A549 (cell line): ENCODE measurements at regions not wholly inside any gene's neighbourhood (a gene's known extent, or its start where the extent isn't known, plus 50 kb on each side); places are given as distances from the start of the nearest gene placed in this dataset.

ENCODE experiments used
- BCL3 ChIP-seq: fragments of >200 bp; sonication (Bioruptor Twin); formaldehyde crosslinking; IDR thresholded peaks from 3 replicates; pipeline ENCODE4 v1.6.1; 2016
- BHLHE40 ChIP-seq: IDR thresholded peaks from 2 replicates; pipeline ENCODE4 v1.6.1; 2012; ENCODE audit warnings: low read depth, low read length, inconsistent platforms
- CBX2 ChIP-seq: fragments of 200-600 bp; sonication (generic); IDR thresholded peaks from 2 replicates; pipeline ENCODE4 v1.6.1; 2016; ENCODE audit warnings: low read depth, mild to moderate bottlenecking, borderline replicate concordance
- CTCF ChIP-seq: fragments of >200 bp; sonication (Bioruptor Twin); formaldehyde crosslinking; IDR thresholded peaks from 3 replicates; pipeline ENCODE4 v1.5.1; 2016
- EP300 ChIP-seq, 2 experiments: fragments of >200 bp; sonication (Bioruptor Twin); formaldehyde crosslinking; IDR thresholded peaks; 2 replicates in 1 of 2; 3 replicates in 1 of 2; pipeline ENCODE4 v1.6.1; 2016 to 2017
- FOSL2 ChIP-seq, 2 experiments: fragments of 450-650 bp in 1 of 2; fragments of >200 bp in 1 of 2; sonication (Bioruptor Twin) in 1 of 2; formaldehyde crosslinking; IDR thresholded peaks; 2 replicates each; pipeline versions ENCODE4 v1.5.0 to v1.6.1; 2016 to 2020; ENCODE audit warnings: mild to moderate bottlenecking in 1 of 2, moderate library complexity in 1 of 2
- HOXB13 ChIP-seq: fragments of 250-450 bp; sonication (Bioruptor Pico); IDR thresholded peaks from 2 replicates; pipeline ENCODE4 v1.5.0; 2020; ENCODE audit warnings: low read depth, mild to moderate bottlenecking, moderate library complexity
- JUNB ChIP-seq: fragments of >200 bp; sonication (Bioruptor Twin); formaldehyde crosslinking; IDR thresholded peaks from 2 replicates; pipeline ENCODE4 v1.6.1; 2016
- KDM1A ChIP-seq: fragments of 200-600 bp; sonication (generic); IDR thresholded peaks from 2 replicates; pipeline ENCODE4 v1.6.1; 2016; ENCODE audit warnings: low read depth, mild to moderate bottlenecking
- MAFK ChIP-seq: fragments of 450-650 bp; IDR thresholded peaks from 2 replicates; pipeline ENCODE4 v1.6.1; 2014; ENCODE audit not compliant: partially characterized antibody
- MAX ChIP-seq: IDR thresholded peaks from 2 replicates; pipeline ENCODE4 v1.6.1; 2012
- MYC ChIP-seq: IDR thresholded peaks from 2 replicates; pipeline ENCODE4 v1.6.1; 2012; ENCODE audit warnings: mild to moderate bottlenecking, inconsistent platforms, low read length, improper control_type of control experiment, borderline replicate concordance
- RAD21 ChIP-seq, 2 experiments: fragments of >200 bp in 1 of 2; sonication (Bioruptor Twin) in 1 of 2; formaldehyde crosslinking in 1 of 2; IDR thresholded peaks in 1 of 2; conservative IDR thresholded peaks in 1 of 2; 2 replicates in 1 of 2; 3 replicates in 1 of 2; pipeline ENCODE4 v1.6.1; 2012 to 2018; ENCODE audit warnings: inconsistent platforms in 1 of 2
- TP53 ChIP-seq: fragments of 250-450 bp; sonication (Bioruptor Pico); IDR thresholded peaks from 2 replicates; pipeline ENCODE4 v1.5.0; 2021; ENCODE audit warnings: mild to moderate bottlenecking, moderate library complexity

- TF ChIP-seq CBX2 (no peak), EP300 (IDR thresholded peaks at IDR 0.05) (no peak), BHLHE40 (no peak), CTCF (no peak), MYC (no peak), TP53 (CRISPR knock-in tag) (no peak), MAX (no peak), KDM1A (no peak), JUNB (no peak), FOSL2 (IDR thresholded peaks at IDR 0.05) (no peak), FOSL2 (CRISPR knock-in tag; IDR thresholded peaks at IDR 0.05) (no peak), RAD21 (conservative IDR thresholded peaks at IDR 0.05 in 1 of 2, IDR thresholded peaks at IDR 0.05 in 1 of 2) (no peak), MAFK (no peak), BCL3 (no peak), HOXB13 (no peak)
These were observed 1050.7 kb upstream of the PIK3C3 start for GRCh38 chr18:40904295-40904694.
